ENCODE measurements at regions not wholly inside any gene's neighbourhood (a gene's known extent, or its start where the extent isn't known, plus 50 kb on each side); places are given as distances from the start of the nearest gene placed in this dataset.

DNA sequence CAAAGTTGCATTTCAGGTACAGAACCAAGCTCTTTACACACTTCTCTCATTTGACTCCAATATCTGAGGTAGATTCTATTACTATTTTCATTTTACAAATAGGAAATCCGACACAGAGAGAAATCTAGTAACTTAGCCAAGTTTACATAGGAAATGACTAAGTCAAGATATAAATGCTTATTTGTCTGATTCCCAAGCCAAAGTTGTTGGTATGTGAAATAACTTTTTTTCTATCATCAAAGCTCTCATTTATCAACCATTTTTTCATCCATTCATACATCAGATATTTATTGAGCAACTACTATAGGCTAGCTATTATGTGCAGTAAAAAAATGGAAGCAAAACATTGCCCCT lies 89.2 kb upstream of the MITF start:
- ChIA-PET POLR2A (no interaction called here), CTCF (no interaction called here)

DNA sequence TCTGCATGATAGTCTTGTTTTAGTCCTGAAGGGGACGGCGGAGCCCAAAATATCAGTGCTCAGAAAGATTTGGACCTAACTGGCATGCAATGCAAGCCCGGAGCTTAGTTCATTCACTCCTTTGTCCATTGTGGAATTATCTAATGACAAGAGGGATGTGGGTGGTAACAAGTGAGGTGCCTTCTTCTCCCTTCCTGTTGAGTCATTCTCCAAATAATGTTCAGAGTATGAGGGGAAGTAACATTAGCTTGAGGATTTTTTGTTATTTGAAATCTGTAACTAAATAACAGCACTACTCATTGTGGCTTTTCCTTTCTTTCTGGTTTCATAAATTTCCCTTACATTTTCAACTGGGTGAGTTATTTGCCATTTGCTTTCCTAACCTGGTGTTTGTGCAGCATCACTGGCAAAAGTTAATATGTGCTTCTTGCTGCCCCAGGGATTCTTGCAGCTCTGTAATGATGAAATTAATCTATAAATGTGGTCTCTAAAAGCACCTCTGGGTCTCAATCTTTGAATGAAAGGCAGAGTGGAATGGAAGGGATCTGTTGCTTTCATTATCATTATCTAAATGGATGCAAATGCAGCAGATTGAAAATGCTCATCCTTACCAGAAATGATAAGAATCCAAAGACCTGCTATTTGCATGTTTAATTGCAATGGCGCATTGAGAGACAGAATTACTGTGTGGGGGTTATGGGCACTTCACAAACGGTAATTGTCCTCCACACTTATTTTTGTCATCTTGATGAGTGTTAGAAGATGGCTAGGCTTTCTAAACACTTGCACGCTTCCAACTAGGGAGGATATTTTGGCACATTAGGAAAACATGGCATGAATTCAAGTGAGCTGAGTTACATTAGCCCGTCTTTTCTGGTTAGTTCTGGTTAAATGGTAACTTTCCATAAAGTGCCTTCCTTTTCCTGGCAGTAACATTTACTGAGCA lies 89.9 kb upstream of the MITF start:
- no peak overlapping the region for H3K27ac ChIP-seq (ENCODE audit: low read depth, low read length)
- no peaks in the 10 kb centered on the region for H3K4me1 Mint-ChIP-seq
- no peaks in the 10 kb centered on the region for H3K4me1 ChIP-seq (ENCODE audit: insufficient read depth, low read length)
- ChIA-PET POLR2A (no interaction called here), CTCF (no interaction called here)
- peaks cover 0 to 5% (median 0%) of the 10 kb centered on the region in 5 donors for H3K9me3 Mint-ChIP-seq
- no peaks in the 10 kb centered on the region for H3K36me3 ChIP-seq (ENCODE audit: insufficient read depth, low read length)
- peaks cover 0 to 2% of the 10 kb centered on the region in 2 donors for H3K27me3 Mint-ChIP-seq
- H3K9me3 ChIP-seq (ENCODE audit: low read length), result no peaks in the 10 kb centered on the region
- no peak overlapping the region for H3K4me3 Mint-ChIP-seq
- DNase-seq, result no peak
- no peak overlapping the region for H3K27ac Mint-ChIP-seq
- no peak overlapping the region for H3K4me3 ChIP-seq (ENCODE audit: low read length)
- no peaks in the 10 kb centered on the region for H3K36me3 Mint-ChIP-seq
- no peaks in the 10 kb centered on the region for H3K27me3 ChIP-seq (ENCODE audit: insufficient read depth, low read length, poor library complexity, severe bottlenecking)

More for the DNA sequence above, 89.2 kb upstream of the MITF start:
- Histone ChIP-seq H3K27ac (ENCODE audit: low read depth, low read length) (no peak overlapping the region), H3K27me3 (ENCODE audit: insufficient read depth, low read length, poor library complexity, severe bottlenecking) (no peaks in the 10 kb centered on the region), H3K4me1 (ENCODE audit: insufficient read depth, low read length) (no peaks in the 10 kb centered on the region), H3K36me3 (ENCODE audit: insufficient read depth, low read length) (no peaks in the 10 kb centered on the region), H3K4me3 (ENCODE audit: low read length) (no peak overlapping the region), H3K9me3 (ENCODE audit: low read length) (no peaks in the 10 kb centered on the region)
- no peaks in the 10 kb centered on the region for H3K36me3 Mint-ChIP-seq
- peaks cover 0 to 2% of the 10 kb centered on the region in 2 donors for H3K27me3 Mint-ChIP-seq
- H3K4me3 Mint-ChIP-seq, result no peak overlapping the region
- H3K27ac Mint-ChIP-seq, result no peak overlapping the region
- no peak for DNase-seq
- peaks cover 0 to 5% (median 0%) of the 10 kb centered on the region in 5 donors for H3K9me3 Mint-ChIP-seq
- no peaks in the 10 kb centered on the region for H3K4me1 Mint-ChIP-seq

DNA sequence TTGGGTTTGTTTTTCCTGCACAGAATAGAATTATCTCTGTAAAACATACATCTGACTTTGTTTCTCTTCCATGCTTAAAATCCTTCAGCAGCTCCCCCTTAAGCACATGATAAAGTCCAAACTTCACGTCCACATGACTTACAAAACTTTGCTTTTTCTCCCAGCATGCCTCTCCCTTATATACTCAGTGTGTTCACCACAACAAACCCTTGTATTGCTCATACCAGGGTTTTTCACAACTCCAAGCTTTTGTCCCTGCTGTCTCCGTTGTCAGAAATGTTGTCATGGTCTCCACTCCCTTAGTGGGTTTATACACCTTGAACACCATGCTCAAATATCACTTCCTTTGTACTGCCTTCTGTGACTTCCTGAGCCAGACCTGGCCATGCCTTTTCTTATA lies 91.1 kb upstream of the MITF start:
- no peaks in the 10 kb centered on the region for H3K27me3 ChIP-seq (ENCODE audit: insufficient read depth, low read length, poor library complexity, severe bottlenecking)
- POLR2A ChIA-PET, result no interaction called here
- Mint-ChIP-seq H3K9me3 (peaks cover 0 to 5% (median 0%) of the 10 kb centered on the region in 5 donors), H3K4me1 (no peaks in the 10 kb centered on the region), H3K36me3 (no peaks in the 10 kb centered on the region), H3K27me3 (peaks cover 0 to 2% of the 10 kb centered on the region in 2 donors), H3K4me3 (no peak overlapping the region), H3K27ac (no peak overlapping the region)
- DNase-seq, result no peak
- no peaks in the 10 kb centered on the region for H3K36me3 ChIP-seq (ENCODE audit: insufficient read depth, low read length)
- H3K27ac ChIP-seq (ENCODE audit: low read depth, low read length), result no peak overlapping the region
- H3K4me1 ChIP-seq (ENCODE audit: insufficient read depth, low read length), result no peaks in the 10 kb centered on the region
- CTCF ChIA-PET, result no interaction called here
- H3K9me3 ChIP-seq (ENCODE audit: low read length), result no peaks in the 10 kb centered on the region
- no peak overlapping the region for H3K4me3 ChIP-seq (ENCODE audit: low read length)

DNA sequence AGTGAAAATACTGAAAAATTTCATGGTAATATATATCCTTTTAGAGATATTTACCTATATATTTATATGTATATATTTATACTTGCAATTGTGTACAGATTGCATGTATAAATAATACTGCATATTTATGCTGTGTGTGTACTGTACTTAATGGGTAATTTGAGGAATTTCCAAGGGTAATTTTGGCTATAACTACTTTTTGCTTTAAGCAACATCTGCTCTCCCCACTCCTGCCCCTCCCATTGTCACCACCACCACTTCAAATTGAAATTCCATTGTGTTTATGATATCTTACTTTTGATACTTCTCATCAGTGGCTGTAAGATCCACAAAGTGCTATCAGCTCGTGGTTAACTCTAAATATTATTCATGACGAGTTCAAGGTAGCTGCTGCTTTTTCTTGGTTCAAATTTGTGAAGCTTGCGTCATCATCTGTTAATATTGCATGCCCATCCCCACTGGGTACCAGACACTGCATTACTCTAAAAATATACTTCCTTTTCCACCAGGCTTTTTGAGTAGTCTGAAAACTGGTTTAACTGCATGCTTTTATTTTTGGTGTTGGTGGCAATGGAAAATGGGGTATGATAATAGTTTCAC lies 91.7 kb upstream of the MITF start:
- Histone ChIP-seq H3K9me3 (ENCODE audit: low read length) (no peaks in the 10 kb centered on the region), H3K27ac (ENCODE audit: low read depth, low read length) (no peak overlapping the region), H3K4me1 (ENCODE audit: insufficient read depth, low read length) (no peaks in the 10 kb centered on the region), H3K27me3 (ENCODE audit: insufficient read depth, low read length, poor library complexity, severe bottlenecking) (no peaks in the 10 kb centered on the region), H3K4me3 (ENCODE audit: low read length) (no peak overlapping the region), H3K36me3 (ENCODE audit: insufficient read depth, low read length) (no peaks in the 10 kb centered on the region)
- CTCF ChIA-PET, result no interaction called here
- Mint-ChIP-seq H3K4me3 (no peak overlapping the region), H3K27me3 (no peaks in the 10 kb centered on the region), H3K9me3 (peaks cover 0 to 5% (median 0%) of the 10 kb centered on the region in 5 donors), H3K27ac (no peak overlapping the region), H3K4me1 (no peaks in the 10 kb centered on the region), H3K36me3 (no peaks in the 10 kb centered on the region)
- POLR2A ChIA-PET, result no interaction called here
- no peak for DNase-seq

DNA sequence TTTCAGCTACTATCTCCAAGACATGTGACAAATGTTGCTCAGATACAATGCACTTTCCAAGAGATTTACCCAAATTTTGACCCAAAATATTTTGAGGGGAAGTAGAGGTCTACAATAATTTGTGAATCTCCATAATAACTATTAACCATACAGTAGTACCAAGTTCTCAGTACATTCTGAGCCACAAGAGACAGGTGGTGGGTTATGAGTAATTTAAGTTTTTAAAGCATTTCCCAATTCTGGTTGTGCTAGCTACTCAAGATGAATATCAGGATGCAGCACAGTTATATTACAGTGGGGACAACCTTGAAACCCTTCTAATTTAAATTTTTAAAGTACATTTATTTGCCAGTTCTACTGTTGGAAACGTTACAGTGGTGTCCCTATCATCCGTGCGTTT lies 92.2 kb upstream of the MITF start:
- H3K4me3 ChIP-seq (ENCODE audit: low read length), result no peak overlapping the region
- H3K27me3 ChIP-seq (ENCODE audit: insufficient read depth, low read length, poor library complexity, severe bottlenecking), result no peaks in the 10 kb centered on the region
- H3K36me3 ChIP-seq (ENCODE audit: insufficient read depth, low read length), result no peaks in the 10 kb centered on the region
- no peak overlapping the region for H3K27ac ChIP-seq (ENCODE audit: low read depth, low read length)
- H3K4me3 Mint-ChIP-seq, result no peak overlapping the region
- no peak for DNase-seq
- no peaks in the 10 kb centered on the region for H3K4me1 Mint-ChIP-seq
- POLR2A ChIA-PET, result no interaction called here
- H3K27me3 Mint-ChIP-seq, result no peaks in the 10 kb centered on the region
- CTCF ChIA-PET, result no interaction called here
- H3K9me3 ChIP-seq (ENCODE audit: low read length), result no peaks in the 10 kb centered on the region
- no peak overlapping the region for H3K27ac Mint-ChIP-seq
- no peaks in the 10 kb centered on the region for H3K4me1 ChIP-seq (ENCODE audit: insufficient read depth, low read length)
- H3K9me3 Mint-ChIP-seq, result peaks cover 0 to 5% (median 0%) of the 10 kb centered on the region in 5 donors
- H3K36me3 Mint-ChIP-seq, result no peaks in the 10 kb centered on the region

DNA sequence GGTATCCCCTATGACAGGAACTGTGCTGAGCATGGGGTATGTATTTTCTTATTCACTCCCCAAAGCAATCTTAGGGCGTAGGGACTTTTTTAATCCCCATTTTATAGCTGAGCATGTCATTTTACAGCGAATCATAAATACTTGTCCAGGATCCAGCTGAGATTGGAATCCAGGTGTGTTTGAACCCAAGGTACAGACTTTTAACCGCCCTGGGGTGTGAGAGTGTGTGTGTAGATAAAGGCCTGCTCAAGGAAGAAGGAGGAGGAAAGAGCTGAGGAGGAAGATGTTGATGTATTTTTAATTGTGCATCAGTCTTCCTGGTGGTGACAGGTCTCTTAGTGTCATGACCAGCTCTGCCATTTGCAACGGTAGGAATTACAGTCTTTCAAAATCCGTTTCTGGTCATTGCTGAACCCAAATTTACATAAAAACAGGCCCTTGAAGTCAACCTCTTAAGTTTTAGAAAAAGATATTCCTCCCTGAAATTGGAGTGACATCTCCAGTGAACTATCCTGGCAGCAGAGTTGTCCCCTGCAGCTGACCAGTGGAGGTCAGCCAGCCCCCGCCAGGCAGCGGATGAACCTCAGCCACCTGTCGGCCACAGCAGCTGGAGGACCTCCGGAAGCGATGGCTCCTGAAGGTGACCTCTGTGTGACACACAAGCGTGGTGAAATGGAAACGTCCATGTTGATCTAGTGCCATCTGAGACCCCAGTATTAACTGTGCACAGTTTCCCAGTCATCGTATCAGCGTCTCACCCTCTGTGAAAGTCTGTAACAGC lies 92.8 kb upstream of the MITF start:
- H3K4me3 ChIP-seq (ENCODE audit: low read length), result no peak overlapping the region
- no peaks in the 10 kb centered on the region for H3K36me3 ChIP-seq (ENCODE audit: insufficient read depth, low read length)
- Mint-ChIP-seq H3K9me3 (peaks cover 0 to 5% (median 0%) of the 10 kb centered on the region in 5 donors), H3K27me3 (no peaks in the 10 kb centered on the region), H3K27ac (no peak overlapping the region), H3K36me3 (no peaks in the 10 kb centered on the region), H3K4me1 (no peaks in the 10 kb centered on the region), H3K4me3 (no peak overlapping the region)
- H3K27me3 ChIP-seq (ENCODE audit: insufficient read depth, low read length, poor library complexity, severe bottlenecking), result no peaks in the 10 kb centered on the region
- H3K4me1 ChIP-seq (ENCODE audit: insufficient read depth, low read length), result no peaks in the 10 kb centered on the region
- ChIA-PET CTCF (no interaction called here), POLR2A (no interaction called here)
- H3K27ac ChIP-seq (ENCODE audit: low read depth, low read length), result no peak overlapping the region
- H3K9me3 ChIP-seq (ENCODE audit: low read length), result no peaks in the 10 kb centered on the region
- DNase-seq, result no peak

- DNase-seq, result no peak
- Histone ChIP-seq H3K27ac (ENCODE audit: low read depth, low read length) (no peak overlapping the region), H3K4me3 (ENCODE audit: low read length) (no peak overlapping the region), H3K9me3 (ENCODE audit: low read length) (no peaks in the 10 kb centered on the region), H3K4me1 (ENCODE audit: insufficient read depth, low read length) (no peaks in the 10 kb centered on the region), H3K27me3 (ENCODE audit: insufficient read depth, low read length, poor library complexity, severe bottlenecking) (no peaks in the 10 kb centered on the region), H3K36me3 (ENCODE audit: insufficient read depth, low read length) (no peaks in the 10 kb centered on the region)
- Mint-ChIP-seq H3K27me3 (peaks cover 0 to 12% of the 10 kb centered on the region in 2 donors), H3K27ac (no peak overlapping the region), H3K4me1 (no peaks in the 10 kb centered on the region), H3K4me3 (no peak overlapping the region), H3K9me3 (peaks cover 0 to 13% (median 4%) of the 10 kb centered on the region in 5 donors), H3K36me3 (no peaks in the 10 kb centered on the region)
- POLR2A ChIA-PET, result no interaction called here
- CTCF ChIA-PET, result no interaction called here
These were observed 96.7 kb upstream of the MITF start for GRCh38 chr3:69642606-69643005.

DNA sequence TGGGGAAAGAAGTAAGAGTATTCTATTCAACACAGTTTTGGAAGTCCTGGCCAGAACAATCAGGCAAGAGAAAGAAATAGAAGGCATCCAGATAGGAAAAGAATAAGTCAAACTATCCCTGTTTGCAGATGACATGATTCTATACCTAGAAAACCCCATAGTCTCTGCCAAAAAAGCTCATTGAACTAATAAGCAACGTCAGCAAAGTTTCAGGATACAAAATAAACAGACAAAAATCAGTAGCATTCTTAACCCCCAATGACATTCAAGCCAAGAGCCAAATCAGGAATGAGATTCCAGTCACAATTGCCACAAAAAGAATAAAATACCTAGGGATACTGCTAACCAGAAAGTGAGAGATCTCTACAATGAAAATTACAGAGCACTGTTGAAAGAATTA lies 99.4 kb upstream of the MITF start:
- POLR2A ChIA-PET, result no interaction called here
- H3K9me3 ChIP-seq (ENCODE audit: low read length), result no peaks in the 10 kb centered on the region
- Mint-ChIP-seq H3K4me1 (no peaks in the 10 kb centered on the region), H3K4me3 (no peak overlapping the region), H3K27me3 (peaks cover 1 to 12% of the 10 kb centered on the region in 2 donors), H3K9me3 (peaks cover 0 to 19% (median 4%) of the 10 kb centered on the region in 5 donors), H3K36me3 (no peaks in the 10 kb centered on the region), H3K27ac (no peak overlapping the region)
- no peak for DNase-seq
- H3K4me1 ChIP-seq (ENCODE audit: insufficient read depth, low read length), result no peaks in the 10 kb centered on the region
- no peak overlapping the region for H3K4me3 ChIP-seq (ENCODE audit: low read length)
- no peaks in the 10 kb centered on the region for H3K36me3 ChIP-seq (ENCODE audit: insufficient read depth, low read length)
- H3K27ac ChIP-seq (ENCODE audit: low read depth, low read length), result no peak overlapping the region
- CTCF ChIA-PET, result no interaction called here
- no peaks in the 10 kb centered on the region for H3K27me3 ChIP-seq (ENCODE audit: insufficient read depth, low read length, poor library complexity, severe bottlenecking)

All from CD8-positive, alpha-beta memory T cell (primary cell).